ENCODE measurements at regions not wholly inside any gene's neighbourhood (a gene's known extent, or its start where the extent isn't known, plus 50 kb on each side); places are given as distances from the start of the nearest gene placed in this dataset.

- TF ChIP-seq, protein P1, sequence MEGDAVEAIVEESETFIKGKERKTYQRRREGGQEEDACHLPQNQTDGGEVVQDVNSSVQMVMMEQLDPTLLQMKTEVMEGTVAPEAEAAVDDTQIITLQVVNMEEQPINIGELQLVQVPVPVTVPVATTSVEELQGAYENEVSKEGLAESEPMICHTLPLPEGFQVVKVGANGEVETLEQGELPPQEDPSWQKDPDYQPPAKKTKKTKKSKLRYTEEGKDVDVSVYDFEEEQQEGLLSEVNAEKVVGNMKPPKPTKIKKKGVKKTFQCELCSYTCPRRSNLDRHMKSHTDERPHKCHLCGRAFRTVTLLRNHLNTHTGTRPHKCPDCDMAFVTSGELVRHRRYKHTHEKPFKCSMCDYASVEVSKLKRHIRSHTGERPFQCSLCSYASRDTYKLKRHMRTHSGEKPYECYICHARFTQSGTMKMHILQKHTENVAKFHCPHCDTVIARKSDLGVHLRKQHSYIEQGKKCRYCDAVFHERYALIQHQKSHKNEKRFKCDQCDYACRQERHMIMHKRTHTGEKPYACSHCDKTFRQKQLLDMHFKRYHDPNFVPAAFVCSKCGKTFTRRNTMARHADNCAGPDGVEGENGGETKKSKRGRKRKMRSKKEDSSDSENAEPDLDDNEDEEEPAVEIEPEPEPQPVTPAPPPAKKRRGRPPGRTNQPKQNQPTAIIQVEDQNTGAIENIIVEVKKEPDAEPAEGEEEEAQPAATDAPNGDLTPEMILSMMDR (CRISPR knock-in tag; IDR thresholded peaks at IDR 0.05) = no peak
- TF ChIP-seq PHF8 (CRISPR knock-in tag; IDR thresholded peaks at IDR 0.05) (no peak), MAFF (IDR thresholded peaks at IDR 0.05; ENCODE audit: low read depth, low read length) (no peak), PRDM15 (CRISPR knock-in tag; IDR thresholded peaks at IDR 0.05) (no peak), ZNF329 (CRISPR knock-in tag; IDR thresholded peaks at IDR 0.05; ENCODE audit: low read depth) (no peak), ZNF652 (CRISPR knock-in tag; IDR thresholded peaks at IDR 0.05; ENCODE audit: borderline replicate concordance, low read depth) (no peak), CEBPB (IDR thresholded peaks at IDR 0.05; ENCODE audit: borderline replicate concordance, low read depth, low read length) (no peak), ZNF354B (CRISPR knock-in tag; IDR thresholded peaks at IDR 0.05) (no peak), GABPA (IDR thresholded peaks at IDR 0.05; ENCODE audit: low read depth, low read length) (no peak), GABPA (CRISPR knock-in tag; IDR thresholded peaks at IDR 0.05; ENCODE audit: low read depth) (no peak)
- TF ChIP-seq, protein P2, sequence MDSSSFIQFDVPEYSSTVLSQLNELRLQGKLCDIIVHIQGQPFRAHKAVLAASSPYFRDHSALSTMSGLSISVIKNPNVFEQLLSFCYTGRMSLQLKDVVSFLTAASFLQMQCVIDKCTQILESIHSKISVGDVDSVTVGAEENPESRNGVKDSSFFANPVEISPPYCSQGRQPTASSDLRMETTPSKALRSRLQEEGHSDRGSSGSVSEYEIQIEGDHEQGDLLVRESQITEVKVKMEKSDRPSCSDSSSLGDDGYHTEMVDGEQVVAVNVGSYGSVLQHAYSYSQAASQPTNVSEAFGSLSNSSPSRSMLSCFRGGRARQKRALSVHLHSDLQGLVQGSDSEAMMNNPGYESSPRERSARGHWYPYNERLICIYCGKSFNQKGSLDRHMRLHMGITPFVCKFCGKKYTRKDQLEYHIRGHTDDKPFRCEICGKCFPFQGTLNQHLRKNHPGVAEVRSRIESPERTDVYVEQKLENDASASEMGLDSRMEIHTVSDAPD (CRISPR knock-in tag; IDR thresholded peaks at IDR 0.05) = no peak
Observed at GRCh38 chr11:109857637-109858036, 235.6 kb upstream of the ZC3H12C start.

Data from HepG2 (cell line).